GM23338 (cell line): ENCODE measurements at regions not wholly inside any gene's neighbourhood (a gene's known extent, or its start where the extent isn't known, plus 50 kb on each side); places are given as distances from the start of the nearest gene placed in this dataset.

Experiments used
- ATAC-seq: fragments of 200-7000 bp; cut with Tn5 transposase; 3 replicates; pipeline ENCODE4 v1.9.1; 2020
- DNase-seq: peaks from one replicate; pipeline ENCODE4 v3.0.0-alpha.2; 2015; ENCODE audit warnings: low spot score
- H2AFZ ChIP-seq: fragments of 200-600 bp; sonication (generic); 2 replicates; pipeline ENCODE4 v1.8.0; 2016; ENCODE audit warnings: antibody characterized with exemption, mild to moderate bottlenecking, moderate library complexity
- H3F3A ChIP-seq: fragments of 200-600 bp; sonication (generic); replicated peaks from 2 replicates; pipeline ENCODE4 v1.8.0; 2017; ENCODE audit warnings: antibody characterized with exemption, mixed run types, low read depth
- H3K27ac ChIP-seq: fragments of 200-600 bp; sonication (generic); 2 replicates; pipeline ENCODE4 v1.6.1; 2016; ENCODE audit warnings: low read depth
- H3K27me3 ChIP-seq: fragments of 200-600 bp; sonication (generic); 2 replicates; pipeline ENCODE4 v1.8.0; 2016; ENCODE audit warnings: mild to moderate bottlenecking, mixed run types, moderate library complexity; ENCODE audit not compliant: insufficient read depth
- H3K36me3 ChIP-seq: fragments of 200-600 bp; sonication (generic); 2 replicates; pipeline ENCODE4 v1.8.0; 2016; ENCODE audit warnings: mild to moderate bottlenecking; ENCODE audit not compliant: insufficient read depth
- H3K4me1 ChIP-seq: fragments of 200-600 bp; sonication (generic); 2 replicates; pipeline ENCODE4 v1.8.0; 2016; ENCODE audit warnings: mild to moderate bottlenecking, moderate library complexity; ENCODE audit not compliant: insufficient read depth
- H3K4me2 ChIP-seq: fragments of 200-600 bp; sonication (generic); 2 replicates; pipeline ENCODE4 v1.7.1; 2017; ENCODE audit warnings: mixed run types
- H3K4me3 ChIP-seq: fragments of 200-600 bp; sonication (generic); 2 replicates; pipeline ENCODE4 v1.6.1; 2016; ENCODE audit warnings: mixed run types
- H3K79me2 ChIP-seq: fragments of 200-600 bp; sonication (generic); replicated peaks from 2 replicates; pipeline ENCODE4 v1.8.0; 2017; ENCODE audit warnings: mild to moderate bottlenecking; ENCODE audit not compliant: insufficient read depth
- H3K9me2 ChIP-seq: fragments of 200-600 bp; sonication (generic); 2 replicates; pipeline ENCODE4 v1.8.0; 2017; ENCODE audit not compliant: insufficient read depth
- H4K20me1 ChIP-seq: fragments of 200-600 bp; sonication (generic); replicated peaks from 2 replicates; pipeline ENCODE4 v1.8.0; 2017; ENCODE audit warnings: mild to moderate bottlenecking; ENCODE audit not compliant: insufficient read depth
- H3K27ac Mint-ChIP-seq: 2 replicates; pipeline ENCODE4 v1.8.0; 2020; ENCODE audit warnings: inconsistent platforms, mild to moderate bottlenecking, moderate library complexity, mixed read lengths
- H3K27me3 Mint-ChIP-seq: 3 replicates; pipeline ENCODE4 v1.8.0; 2022; ENCODE audit warnings: low read depth, mild to moderate bottlenecking, moderate library complexity, mixed read lengths, inconsistent platforms; ENCODE audit not compliant: insufficient read depth, poor library complexity
- H3K36me3 Mint-ChIP-seq: 3 replicates; pipeline ENCODE4 v1.8.0; 2021; ENCODE audit warnings: low read depth, mild to moderate bottlenecking, inconsistent platforms, moderate library complexity, mixed read lengths
- H3K4me1 Mint-ChIP-seq: 3 replicates; pipeline ENCODE4 v1.8.0; 2020; ENCODE audit warnings: mild to moderate bottlenecking, inconsistent platforms, mixed read lengths
- H3K4me3 Mint-ChIP-seq: 3 replicates; pipeline ENCODE4 v1.8.0; 2021; ENCODE audit warnings: moderate library complexity, mild to moderate bottlenecking, inconsistent platforms, mixed read lengths
- H3K9me3 Mint-ChIP-seq: 3 replicates; pipeline ENCODE4 v1.8.0; 2020; ENCODE audit warnings: moderate library complexity, mild to moderate bottlenecking, inconsistent platforms, mixed read lengths
- CREB1 ChIP-seq: fragments of 250-450 bp; sonication (Bioruptor Pico); IDR thresholded peaks from 2 replicates; pipeline ENCODE4 v1.5.0; 2020; ENCODE audit warnings: low read depth, mild to moderate bottlenecking, moderate library complexity
- CTCF ChIP-seq, 2 experiments: fragments of 200-600 bp in 1 of 2; sonication (generic) in 1 of 2; conservative IDR thresholded peaks; 2 replicates each; pipeline versions ENCODE4 v1.5.1 to v1.6.1; 2016 to 2017; ENCODE audit warnings: antibody characterized with exemption in 2 of 2, low read depth in 2 of 2, mild to moderate bottlenecking in 2 of 2, moderate library complexity in 1 of 2
- JUNB ChIP-seq: IDR thresholded peaks from one replicate; pipeline ENCODE4 v1.6.1; 2016; ENCODE audit warnings: antibody characterized with exemption; ENCODE audit not compliant: unreplicated experiment
- NANOG ChIP-seq: IDR thresholded peaks from 2 replicates; pipeline ENCODE4 v1.6.1; 2016; ENCODE audit warnings: antibody characterized with exemption, borderline replicate concordance
- POLR2AphosphoS5 ChIP-seq: IDR thresholded peaks from 2 replicates; pipeline ENCODE4 v1.6.1; 2016; ENCODE audit warnings: antibody characterized with exemption, low read depth
- TF ChIP-seq, protein P1 (sequence below): fragments of 250-450 bp; sonication (Bioruptor Pico); IDR thresholded peaks from 2 replicates; pipeline ENCODE4 v1.5.0; 2020; ENCODE audit warnings: mild to moderate bottlenecking, moderate library complexity

- TF ChIP-seq, protein P1, sequence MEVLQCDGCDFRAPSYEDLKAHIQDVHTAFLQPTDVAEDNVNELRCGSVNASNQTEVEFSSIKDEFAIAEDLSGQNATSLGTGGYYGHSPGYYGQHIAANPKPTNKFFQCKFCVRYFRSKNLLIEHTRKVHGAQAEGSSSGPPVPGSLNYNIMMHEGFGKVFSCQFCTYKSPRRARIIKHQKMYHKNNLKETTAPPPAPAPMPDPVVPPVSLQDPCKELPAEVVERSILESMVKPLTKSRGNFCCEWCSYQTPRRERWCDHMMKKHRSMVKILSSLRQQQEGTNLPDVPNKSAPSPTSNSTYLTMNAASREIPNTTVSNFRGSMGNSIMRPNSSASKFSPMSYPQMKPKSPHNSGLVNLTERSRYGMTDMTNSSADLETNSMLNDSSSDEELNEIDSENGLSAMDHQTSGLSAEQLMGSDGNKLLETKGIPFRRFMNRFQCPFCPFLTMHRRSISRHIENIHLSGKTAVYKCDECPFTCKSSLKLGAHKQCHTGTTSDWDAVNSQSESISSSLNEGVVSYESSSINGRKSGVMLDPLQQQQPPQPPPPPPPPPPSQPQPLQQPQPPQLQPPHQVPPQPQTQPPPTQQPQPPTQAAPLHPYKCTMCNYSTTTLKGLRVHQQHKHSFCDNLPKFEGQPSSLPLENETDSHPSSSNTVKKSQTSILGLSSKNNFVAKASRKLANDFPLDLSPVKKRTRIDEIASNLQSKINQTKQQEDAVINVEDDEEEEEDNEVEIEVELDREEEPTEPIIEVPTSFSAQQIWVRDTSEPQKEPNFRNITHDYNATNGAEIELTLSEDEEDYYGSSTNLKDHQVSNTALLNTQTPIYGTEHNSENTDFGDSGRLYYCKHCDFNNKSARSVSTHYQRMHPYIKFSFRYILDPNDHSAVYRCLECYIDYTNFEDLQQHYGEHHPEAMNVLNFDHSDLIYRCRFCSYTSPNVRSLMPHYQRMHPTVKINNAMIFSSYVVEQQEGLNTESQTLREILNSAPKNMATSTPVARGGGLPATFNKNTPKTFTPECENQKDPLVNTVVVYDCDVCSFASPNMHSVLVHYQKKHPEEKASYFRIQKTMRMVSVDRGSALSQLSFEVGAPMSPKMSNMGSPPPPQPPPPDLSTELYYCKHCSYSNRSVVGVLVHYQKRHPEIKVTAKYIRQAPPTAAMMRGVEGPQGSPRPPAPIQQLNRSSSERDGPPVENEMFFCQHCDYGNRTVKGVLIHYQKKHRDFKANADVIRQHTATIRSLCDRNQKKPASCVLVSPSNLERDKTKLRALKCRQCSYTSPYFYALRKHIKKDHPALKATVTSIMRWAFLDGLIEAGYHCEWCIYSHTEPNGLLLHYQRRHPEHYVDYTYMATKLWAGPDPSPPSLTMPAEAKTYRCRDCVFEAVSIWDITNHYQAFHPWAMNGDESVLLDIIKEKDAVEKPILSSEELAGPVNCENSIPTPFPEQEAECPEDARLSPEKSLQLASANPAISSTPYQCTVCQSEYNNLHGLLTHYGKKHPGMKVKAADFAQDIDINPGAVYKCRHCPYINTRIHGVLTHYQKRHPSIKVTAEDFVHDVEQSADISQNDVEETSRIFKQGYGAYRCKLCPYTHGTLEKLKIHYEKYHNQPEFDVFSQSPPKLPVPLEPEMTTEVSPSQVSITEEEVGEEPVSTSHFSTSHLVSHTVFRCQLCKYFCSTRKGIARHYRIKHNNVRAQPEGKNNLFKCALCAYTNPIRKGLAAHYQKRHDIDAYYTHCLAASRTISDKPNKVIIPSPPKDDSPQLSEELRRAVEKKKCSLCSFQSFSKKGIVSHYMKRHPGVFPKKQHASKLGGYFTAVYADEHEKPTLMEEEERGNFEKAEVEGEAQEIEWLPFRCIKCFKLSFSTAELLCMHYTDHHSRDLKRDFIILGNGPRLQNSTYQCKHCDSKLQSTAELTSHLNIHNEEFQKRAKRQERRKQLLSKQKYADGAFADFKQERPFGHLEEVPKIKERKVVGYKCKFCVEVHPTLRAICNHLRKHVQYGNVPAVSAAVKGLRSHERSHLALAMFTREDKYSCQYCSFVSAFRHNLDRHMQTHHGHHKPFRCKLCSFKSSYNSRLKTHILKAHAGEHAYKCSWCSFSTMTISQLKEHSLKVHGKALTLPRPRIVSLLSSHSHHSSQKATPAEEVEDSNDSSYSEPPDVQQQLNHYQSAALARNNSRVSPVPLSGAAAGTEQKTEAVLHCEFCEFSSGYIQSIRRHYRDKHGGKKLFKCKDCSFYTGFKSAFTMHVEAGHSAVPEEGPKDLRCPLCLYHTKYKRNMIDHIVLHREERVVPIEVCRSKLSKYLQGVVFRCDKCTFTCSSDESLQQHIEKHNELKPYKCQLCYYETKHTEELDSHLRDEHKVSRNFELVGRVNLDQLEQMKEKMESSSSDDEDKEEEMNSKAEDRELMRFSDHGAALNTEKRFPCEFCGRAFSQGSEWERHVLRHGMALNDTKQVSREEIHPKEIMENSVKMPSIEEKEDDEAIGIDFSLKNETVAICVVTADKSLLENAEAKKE (CRISPR knock-in tag): no peak
- TF ChIP-seq POLR2AphosphoS5 (no peak), NANOG (no peak)
Observed at GRCh38 chr10:129033340-129033739, 433.7 kb upstream of the MGMT start (continued).

DNA sequence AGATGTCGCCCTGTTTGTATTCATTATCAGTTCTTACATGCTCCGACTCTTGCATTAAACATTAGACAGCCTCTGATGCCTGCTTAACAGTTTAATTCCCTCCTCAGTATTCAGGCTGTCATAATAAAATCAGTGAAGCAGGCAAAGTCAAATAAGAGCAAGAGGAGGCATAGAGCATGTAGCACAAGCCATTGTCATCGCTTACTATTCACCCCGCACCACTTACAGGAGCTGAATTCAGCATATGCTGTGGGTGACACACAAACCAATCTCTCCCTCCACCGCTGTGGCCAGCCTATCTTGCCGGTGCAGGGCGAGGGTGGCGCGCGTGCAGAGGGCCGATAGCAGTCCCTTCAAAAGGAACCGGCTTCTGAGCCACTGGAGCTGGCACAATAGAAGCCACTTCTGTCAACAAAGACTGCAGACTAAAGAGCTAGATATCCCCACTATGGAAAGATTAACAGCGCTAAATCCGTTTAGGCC is 433.2 kb upstream of the MGMT start:
- Mint-ChIP-seq H3K27ac (no peak overlapping the region), H3K9me3 (no peaks in the 10 kb centered on the region), H3K36me3 (no peaks in the 10 kb centered on the region), H3K4me3 (no peak overlapping the region), H3K27me3 (peaks cover 2% of the 10 kb centered on the region), H3K4me1 (peaks cover 44% of the 10 kb centered on the region)
- Histone ChIP-seq H3K79me2 (no peaks in the 10 kb centered on the region), H3K4me1 (peaks cover 22% of the 10 kb centered on the region), H3K36me3 (no peaks in the 10 kb centered on the region), H3K4me2 (no peak overlapping the region), H3F3A (no peaks in the 10 kb centered on the region), H4K20me1 (no peaks in the 10 kb centered on the region), H3K27ac (no peak overlapping the region), H2AFZ (peak overlapping the region; percentile 23; the same call in 1 of the 2 replicates), H3K9me2 (no peaks in the 10 kb centered on the region), H3K27me3 (no peaks in the 10 kb centered on the region), H3K4me3 (no peak overlapping the region)
- TF ChIP-seq JUNB: no peak
- TF ChIP-seq CTCF (conservative IDR thresholded peaks at IDR 0.05; ENCODE audit: low read depth in 2 of 2): no peak
- no peak for TF ChIP-seq CREB1 (CRISPR knock-in tag)
- TF ChIP-seq, protein P1 (CRISPR knock-in tag): no peak
- ATAC-seq (no peak), DNase-seq (no peak)
